T follicular helper cell (primary cell): ENCODE measurements at regions not wholly inside any gene's neighbourhood (a gene's known extent, or its start where the extent isn't known, plus 50 kb on each side); places are given as distances from the start of the nearest gene placed in this dataset.

Source experiments
- DNase-seq: peaks from one replicate; pipeline ENCODE4 v3.0.0-alpha.2; 2020; ENCODE audit warnings: low read depth

DNA sequence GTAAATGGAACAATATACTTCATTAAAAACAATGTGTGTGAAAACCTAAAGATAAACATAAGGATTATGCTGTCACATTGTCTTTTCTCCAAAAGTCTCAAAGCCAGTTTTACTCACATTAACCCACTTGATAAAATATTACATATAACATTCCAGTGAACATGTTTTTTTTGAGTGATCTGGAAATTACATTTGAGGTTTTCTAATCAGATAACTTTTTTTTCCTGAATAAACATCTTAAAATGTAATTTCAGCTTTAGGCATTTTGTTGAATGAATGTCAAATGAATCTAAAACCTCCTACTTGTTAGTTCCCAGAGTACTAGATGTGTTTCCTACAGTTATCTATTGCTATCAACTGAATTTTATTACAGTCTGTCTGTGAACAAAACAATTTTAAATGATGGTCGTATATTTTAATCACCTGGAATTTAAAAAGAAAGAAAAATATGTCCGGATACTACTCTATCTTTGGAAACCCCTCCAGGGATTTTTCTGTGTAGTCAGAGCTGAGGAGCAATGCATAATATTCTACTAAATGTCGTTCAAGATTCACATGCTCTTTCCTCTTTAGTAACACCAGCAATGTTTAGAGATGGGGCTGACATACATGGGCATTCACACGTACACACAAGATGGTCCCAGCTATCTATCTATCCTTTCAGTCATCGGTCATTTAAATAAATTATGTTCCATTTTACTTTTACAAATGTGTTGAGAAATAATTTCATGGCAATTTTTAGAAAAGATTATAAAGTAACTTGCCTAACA lies 283.9 kb downstream of the KLF12 start:
- no peak for DNase-seq

DNA sequence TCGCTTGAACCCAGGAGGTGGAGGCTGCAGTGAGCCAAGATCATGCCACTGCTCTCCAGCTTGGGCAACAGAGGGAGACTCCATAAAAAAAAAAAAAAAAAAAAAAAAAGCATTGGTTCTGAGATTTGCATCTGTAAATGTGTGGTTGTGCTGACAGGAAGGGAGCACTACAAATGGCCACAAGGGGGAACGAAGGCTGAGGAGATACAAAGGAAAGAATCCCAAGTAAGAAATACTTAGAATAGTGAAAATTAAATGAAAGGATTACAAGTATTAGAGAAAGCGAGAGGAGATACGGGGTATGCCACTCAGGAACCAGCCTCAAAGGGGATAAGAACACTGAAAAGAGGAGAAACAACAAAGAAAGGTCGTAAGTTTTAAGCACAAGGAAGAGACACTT lies 284.9 kb downstream of the KLF12 start:
- no peak for DNase-seq

DNA sequence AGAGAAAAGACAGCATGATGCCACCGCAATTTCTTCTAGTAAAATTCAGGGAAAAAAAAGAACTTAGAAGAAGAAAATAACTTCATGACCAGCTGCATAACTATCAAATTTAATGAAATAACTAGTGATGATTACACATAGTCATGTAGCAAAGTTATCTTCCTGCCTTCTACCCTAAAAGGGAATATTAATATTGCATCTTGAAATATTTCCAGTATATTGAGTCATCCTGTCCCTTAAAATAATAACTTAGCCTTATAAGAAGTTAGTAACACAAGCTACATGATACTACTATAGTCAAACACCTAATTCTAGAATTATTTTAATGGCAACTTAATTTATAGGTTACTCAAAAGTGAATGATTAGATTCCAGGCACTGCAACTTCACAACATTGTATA lies 289.2 kb downstream of the KLF12 start:
- no peak for DNase-seq

DNA sequence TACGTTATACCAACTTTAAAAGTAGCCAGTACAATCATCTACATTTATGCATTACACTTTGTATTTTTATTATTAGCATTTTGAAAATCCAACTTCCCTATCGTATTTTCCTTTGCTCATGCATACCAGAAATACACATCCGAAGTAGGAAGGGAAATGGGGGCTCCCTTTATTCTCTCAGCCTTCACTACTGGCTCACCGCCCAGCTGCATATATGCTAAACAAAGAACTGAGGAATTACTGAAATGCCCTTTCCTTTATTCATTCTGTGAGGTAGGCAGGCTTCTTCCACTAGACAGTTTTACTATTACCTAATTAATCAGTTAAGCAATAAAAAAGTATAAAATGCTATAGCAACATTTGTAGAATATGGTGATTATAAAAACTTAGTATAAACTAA lies 291.6 kb downstream of the KLF12 start:
- no peak for DNase-seq

DNA sequence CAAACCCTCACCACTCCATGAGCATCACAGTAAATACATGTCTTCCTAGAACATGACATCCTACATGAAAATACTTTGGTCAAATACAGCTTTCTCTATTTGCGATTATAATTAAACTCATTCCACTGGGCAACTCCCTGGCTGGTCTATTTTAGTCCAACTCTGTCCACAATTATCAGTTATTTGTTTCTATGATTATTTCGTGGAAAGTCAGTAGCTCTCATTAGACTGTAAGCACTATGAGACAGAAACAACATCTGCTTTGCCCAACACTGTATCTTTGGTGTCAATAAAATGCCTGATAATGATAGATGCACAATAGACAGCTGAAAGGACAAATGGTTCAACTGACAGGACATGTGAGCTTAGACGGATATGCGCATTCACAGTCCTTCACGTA lies 292.0 kb downstream of the KLF12 start:
- no peak for DNase-seq

DNA sequence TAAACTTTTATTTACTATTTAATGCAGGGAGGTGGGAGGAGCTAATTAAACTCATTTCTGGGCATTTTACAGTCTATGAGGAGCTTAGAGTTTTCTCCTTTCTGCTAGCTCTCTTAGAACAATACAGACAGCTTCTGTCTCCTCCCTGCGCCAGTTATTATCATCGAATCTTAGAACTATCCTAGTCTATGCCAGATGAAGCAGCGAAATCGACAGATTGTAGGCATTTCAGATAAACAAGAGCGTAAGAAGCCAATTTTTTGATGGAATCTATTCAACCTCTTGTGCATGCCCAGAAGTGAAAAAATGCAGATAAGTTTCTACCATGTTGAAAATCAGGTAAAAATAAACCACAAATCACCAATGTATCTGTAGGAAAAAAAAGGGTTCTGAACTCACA lies 297.1 kb downstream of the KLF12 start:
- DNase-seq: no peak

DNA sequence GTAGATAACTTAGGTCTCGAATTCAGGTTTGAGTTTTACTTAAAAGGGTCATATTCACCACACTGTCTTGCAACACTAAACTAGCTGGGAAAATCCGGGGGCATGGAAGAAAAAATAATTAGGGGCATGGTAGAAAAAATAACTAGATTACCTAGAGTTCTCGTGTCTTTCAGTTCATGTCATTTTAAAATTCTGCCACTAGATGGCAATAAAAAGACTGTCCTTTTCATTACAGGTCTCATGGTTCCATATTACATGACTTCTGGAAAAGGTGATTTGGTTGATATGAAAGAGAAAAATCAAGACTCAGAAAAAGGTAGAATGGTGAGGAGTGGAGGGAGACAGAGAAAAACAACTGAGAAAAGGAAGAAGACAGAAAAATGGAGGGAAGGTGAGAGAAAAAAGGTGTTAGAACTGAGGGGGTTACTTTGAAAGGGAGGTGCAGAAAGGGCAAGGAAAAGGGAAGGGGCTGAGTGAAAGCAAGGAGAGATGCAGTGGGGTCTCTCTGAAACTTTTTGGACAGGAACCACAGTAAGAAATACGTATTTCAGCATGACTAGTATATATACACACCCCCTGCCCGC lies 299.0 kb downstream of the KLF12 start:
- no peak for DNase-seq

DNA sequence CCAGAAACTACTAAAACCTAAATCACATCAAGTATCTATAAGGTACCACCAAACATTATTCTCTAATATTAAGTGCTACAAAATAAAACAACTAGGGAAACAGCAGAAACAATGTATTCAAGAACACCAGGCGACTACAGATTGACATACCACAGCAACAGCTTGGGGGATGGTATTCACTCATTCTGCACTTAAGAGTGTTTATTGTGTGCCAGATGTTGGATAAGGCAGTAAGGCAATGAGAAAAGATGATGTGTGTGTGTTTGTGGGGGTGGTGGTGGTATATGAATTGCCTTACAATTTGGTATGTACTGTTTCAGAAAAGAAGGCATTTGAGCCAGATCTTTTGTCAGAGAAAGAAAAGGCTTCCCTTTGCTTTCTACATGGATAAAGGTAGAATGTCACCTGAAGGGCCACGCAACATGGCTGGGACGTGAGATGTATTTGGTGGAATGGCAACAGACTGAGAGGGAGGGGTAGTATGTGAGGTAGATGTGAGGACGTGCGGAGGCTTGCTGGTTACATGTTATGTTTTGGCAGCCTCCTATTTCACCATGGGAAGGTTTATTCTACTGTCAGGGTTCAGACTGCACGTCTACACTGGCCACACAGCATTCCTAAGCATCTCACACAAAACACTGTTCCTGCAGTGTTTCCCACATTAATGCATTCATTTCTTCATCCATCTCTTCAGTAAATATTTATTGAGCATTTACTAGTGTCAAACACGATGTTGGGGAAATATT lies 300.7 kb downstream of the KLF12 start:
- no peak for DNase-seq

DNA sequence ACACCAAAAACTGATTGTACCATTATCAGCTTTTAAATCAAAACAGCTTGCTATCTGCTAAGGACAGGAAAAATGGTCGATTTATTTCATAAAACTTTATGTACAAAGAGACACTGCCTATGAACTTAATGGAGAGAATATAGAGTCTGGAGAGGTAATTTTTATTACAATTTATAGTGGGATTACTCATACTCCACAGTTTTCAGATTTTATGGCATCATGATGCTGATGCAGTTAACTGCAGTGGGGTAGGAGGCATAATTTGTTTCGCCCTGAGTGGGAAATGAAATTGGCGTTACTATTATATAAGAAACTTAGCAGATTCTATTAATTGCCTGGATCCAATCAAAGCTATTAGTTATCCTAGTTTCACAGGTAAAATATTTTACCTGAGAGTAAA lies 301.4 kb downstream of the KLF12 start:
- DNase-seq: no peak

DNA sequence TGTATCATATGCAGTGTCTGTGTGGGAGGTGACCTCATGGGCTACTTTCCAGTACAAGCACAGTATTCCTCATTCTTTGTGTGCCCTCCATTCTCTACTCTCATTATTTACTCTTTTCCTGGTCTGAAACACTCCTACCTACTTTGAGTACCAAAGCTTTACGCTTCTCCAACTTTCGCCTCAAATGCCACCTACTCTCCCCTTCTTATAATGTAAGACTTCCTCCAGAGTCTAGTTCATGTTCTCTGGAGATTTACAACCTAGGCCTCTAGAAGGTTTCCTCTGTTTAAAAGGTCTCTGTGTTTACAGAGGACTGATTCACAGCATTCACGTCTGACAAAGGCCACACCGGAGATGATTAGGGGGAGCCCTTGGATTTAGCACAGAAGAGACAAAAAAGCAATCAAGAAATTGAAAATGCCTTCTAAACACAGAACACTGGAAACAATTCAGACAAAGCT lies 302.0 kb downstream of the KLF12 start:
- no peak for DNase-seq

DNA sequence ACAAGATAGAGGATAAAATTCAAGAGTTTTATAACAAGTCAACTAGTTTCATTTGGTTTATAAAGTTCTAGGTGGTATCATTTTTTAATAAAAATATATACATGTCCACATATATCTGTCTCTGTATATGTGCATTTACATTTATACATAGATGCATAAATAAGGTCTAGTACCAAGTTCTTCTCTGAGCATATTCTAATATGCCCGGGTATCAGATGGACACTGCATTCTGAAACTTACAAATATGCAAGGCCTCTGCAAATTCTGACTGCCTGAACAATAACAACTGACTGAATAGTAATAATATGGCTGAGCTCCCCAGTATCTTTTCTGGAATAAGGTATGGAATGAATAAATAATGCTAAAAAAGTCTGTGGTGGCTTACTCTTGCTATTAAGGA lies 304.8 kb downstream of the KLF12 start:
- DNase-seq: no peak

DNA sequence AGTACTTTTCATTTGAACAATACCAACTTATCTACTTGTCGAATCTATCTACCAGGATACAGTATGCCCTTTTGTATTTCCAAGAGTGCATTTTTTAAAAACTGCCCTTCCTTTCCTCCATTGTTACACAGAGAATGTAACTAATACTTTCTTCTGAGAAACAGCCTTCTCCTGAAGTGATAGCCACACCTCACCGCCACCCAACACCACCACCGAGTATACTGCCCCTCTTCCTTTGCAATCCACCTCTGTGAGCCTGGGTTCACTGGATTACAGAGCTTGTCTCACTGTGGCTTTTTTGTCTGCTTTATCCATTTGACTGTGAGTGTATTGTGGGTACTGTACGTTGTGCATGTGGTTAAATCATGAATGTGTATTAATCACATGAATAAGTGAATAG lies 305.4 kb downstream of the KLF12 start:
- DNase-seq: no peak

DNA sequence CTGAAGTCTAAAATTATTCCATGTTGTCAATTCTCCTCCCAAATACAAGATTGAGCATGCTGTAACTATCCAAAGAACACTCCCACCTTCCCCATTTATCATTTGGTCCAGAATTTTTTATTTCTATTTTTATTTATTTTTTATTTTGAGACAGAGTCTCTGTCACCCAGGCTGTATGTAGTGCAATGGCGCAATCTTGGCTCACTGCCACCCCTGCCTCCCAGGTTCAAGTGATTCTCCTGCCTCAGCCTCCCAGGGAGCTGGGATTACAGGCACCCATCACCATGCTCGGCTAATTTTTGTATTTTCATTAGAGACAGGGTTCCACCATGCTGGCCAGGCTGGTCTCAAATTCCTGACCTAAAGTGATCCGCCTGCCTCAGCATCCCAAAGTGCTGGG lies 306.8 kb downstream of the KLF12 start:
- DNase-seq: no peak

DNA sequence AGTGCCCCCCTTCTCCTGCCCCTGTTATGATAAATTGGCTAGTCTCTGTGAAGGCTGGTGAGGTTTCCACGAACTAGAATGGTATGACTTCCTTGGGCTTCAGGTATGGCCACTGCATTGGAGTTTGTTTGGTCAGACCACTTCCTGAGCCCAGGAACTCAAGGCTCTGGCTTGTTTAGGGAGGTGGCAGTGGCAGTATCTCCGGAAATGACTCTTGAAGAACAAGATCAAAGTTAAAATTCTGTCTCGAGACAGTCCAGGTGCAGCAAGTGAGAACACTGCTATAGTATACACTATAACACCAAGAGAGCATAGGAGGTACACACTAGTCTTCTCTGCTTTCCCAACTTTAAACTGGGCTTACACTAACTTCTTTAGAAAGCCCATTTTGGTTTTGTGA lies 309.1 kb downstream of the KLF12 start:
- no peak for DNase-seq

DNA sequence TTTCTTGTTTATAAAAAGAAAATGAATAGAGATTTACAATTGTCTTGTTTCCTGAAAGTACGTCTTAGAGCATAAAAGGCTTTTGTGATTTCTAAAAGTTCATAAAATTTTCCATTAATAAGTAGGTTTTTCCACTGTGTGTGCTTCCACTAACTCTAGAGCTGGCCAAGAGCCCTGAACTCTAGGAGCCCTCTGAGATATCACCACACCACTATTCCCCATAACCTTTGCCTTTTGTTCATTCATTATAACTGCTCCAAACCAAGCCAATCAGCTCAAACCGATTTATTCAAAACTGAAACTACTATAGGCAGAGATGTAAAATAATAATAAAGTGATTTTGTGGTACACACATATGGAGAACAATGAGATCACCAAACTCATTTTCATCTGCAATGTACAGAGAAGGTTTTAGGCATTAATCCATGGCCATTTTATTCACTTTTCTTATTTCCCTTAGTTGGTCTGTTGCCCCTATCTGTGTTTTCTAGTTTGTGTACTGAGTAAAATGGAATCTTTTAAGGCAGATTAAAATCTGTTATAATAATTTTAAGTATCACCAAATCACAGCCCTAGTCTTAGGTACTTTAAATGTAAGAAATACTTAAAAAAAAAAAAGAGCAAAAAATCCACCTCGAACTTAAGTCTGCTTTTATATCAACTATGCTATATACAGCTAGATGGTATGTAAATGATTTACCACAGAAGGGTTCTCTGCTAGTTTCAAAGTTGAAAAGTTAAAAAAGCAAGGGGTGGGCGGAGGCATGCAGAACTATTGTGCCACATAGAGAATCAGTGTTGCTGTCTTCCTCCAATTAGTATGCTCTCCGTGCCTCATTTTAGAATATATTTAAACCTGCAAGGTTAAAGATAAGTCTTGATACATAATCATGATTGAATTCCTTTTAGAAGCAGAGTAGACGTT lies 311.3 kb downstream of the KLF12 start:
- DNase-seq: no peak

DNA sequence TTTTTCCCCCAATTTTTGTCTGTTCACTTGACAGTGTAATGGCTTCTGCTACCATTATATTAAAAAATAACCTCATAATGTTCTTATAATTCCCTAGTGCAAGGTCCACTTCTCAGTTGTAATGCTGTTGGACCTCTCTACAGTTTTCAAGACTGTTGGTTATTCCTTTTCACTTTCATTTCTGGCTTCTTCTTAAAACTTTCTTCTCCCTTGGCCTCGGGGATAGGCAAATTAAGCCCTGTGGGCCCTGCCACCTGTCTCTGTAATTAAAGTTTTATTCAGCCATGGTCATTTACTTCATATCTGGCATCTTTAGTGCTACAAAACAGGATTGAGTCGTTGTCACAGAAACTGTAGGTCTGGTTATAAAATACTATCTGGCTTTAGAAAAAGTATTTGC lies 313.5 kb downstream of the KLF12 start:
- no peak for DNase-seq

DNA sequence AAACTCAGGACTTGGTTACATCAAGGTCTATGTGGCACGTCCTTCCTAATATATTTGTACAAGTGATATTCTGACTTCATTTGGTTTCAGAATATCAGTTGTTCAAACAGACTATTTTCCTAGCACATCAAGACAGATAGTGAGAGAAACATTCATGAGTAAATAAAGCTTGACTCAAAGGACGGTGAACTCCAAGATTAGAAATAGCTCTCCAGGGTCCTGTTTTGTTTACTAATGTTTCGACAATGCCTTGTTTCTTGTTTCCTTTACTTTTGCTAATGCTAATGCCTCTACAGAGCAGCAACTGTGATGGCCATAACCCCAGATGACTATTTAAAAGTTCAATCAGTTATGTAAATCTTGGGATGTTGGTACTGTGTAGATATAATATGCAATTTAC lies 313.9 kb downstream of the KLF12 start:
- no peak for DNase-seq

DNA sequence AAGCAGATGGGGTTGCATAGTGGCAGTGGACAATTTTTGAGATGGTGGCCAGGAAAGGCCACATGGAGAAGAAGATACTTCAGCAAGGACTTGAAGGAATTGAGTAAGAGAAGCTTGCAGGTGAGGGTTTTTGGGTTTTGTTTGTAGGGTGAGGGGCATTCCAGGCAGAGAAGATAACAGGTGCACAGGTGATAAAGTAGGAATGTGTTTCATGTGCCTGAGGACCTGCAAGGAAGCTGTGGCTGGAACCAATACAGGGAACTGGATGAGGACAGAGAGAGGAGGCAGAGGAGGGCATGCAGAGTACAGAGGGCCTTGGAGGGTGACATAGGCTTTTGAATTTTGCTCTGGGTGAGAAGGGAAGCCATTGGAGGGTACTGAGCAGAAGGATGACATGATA lies 314.5 kb downstream of the KLF12 start:
- DNase-seq: no peak

DNA sequence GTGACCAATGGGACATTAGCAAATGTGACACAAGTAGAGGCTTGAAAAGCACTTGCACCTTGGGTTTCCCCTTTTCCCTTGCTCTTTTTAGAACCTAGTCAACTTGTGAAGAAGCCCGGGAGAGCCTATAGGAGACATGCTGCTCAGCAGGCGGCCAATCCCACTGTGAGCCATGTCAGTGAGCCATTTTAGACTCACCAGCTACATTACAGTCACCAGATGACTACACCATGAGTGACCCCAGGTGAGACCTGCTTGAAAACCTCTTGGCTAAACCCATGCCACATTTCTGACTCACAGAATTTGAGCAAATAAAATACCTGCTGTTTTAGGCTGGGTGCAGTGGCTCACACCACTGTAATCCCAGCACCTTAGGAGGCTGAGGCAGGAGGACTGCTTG lies 317.5 kb downstream of the KLF12 start:
- no peak for DNase-seq

DNA sequence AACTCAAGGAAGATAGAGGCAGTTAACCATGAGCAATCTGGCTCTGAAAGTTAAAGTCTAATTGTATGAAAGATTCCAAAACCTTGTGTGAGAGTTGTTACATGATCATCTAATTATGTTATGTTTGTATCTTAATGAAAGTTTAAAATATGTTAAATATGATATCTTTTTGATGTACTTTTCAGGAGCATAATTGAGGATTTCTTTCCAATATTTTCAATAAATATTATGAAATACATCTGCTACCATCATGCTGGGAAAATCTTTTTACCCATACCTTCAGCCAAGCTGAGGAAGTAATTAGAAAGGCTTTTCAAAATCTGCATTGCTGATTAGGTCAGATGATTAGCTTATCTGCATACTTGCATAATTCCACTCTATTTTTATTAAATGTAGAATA lies 318.4 kb downstream of the KLF12 start:
- DNase-seq: no peak

DNA sequence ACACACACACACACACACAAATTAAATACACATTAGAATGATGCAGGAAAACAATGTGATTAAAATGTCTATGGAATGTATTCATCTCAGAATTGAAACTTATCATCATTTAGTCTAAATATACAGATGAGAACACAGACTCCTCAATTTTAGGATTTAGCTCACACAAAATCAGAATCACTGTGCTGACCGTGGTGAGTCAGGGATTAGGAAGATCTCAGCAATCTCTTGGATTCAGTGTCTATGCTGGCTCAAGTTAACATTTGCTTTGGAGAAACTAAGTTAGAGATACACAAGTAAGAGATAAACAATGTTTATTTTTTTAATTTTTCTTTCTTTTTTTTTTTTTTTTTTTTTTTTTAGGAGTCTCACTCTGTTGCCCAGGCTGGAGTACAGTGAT lies 323.6 kb downstream of the KLF12 start:
- no peak for DNase-seq

DNA sequence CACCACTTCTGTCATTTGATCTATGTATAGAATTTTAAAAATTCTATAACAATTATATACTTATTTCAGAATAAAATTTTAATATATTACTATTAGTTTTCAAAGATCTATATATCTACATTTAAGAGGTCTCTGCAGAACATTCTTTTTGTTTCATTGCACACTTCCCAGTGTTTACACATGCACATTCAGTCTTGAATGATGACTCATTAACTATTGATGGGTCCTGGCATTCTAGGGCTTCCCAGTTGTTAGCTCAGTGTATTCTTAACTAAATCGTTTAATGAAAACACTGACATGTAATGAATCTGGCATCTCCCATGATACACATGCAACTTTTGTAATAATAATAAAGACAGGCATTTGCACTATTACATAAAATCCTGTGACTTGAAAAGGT lies 324.6 kb downstream of the KLF12 start:
- no peak for DNase-seq
